SH-SY5Y (cell line): ENCODE measurements at regions not wholly inside any gene's neighbourhood (a gene's known extent, or its start where the extent isn't known, plus 50 kb on each side); places are given as distances from the start of the nearest gene placed in this dataset.

Source experiments
- GATA2 ChIP-seq: IDR thresholded peaks from 2 replicates; pipeline ENCODE4 v1.6.1; 2011; ENCODE audit warnings: mild to moderate bottlenecking, low read depth, low read length
- GATA3 ChIP-seq: IDR thresholded peaks from 2 replicates; pipeline ENCODE4 v1.6.1; 2011; ENCODE audit warnings: low read depth, mild to moderate bottlenecking, low read length, moderate library complexity

GRCh38 chr15:88315221-88315878 lies 58.8 kb upstream of the NTRK3 start:
- TF ChIP-seq GATA2 (no peak), GATA3 (no peak)
